ENCODE measurements at regions not wholly inside any gene's neighbourhood (a gene's known extent, or its start where the extent isn't known, plus 50 kb on each side); places are given as distances from the start of the nearest gene placed in this dataset.

DNA sequence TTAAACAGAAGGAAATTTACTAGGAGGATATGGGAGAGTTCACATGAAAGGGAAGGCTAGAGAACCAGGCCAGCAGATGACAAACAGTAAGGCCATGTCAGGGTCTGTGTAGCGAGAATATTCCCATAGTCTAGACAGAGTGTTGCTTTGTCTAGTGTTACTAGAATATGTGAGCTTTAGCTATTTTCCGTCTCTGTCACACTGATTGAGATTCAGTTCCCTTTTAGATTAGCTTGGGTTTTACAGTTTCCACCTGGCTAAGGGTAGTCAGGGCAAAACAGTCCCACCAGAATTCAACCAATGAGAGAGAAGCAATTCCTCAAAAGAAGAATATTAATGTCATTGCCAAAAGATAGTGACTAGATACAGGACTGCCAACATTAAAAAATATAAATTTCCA is 82.8 kb upstream of the MDM1 start:
- Histone ChIP-seq H3K27me3 (ENCODE audit: low read depth) (no peaks in the 10 kb centered on the region), H3K4me1 (peaks cover 2% of the 10 kb centered on the region), H3K9me3 (replicated peaks) (no peaks in the 10 kb centered on the region), H3K4me3 (no peak overlapping the region), H3K27ac (replicated peaks) (no peak overlapping the region), H3K36me3 (no peaks in the 10 kb centered on the region)
- DNase-seq, result no peak
- TF ChIP-seq, protein P1, sequence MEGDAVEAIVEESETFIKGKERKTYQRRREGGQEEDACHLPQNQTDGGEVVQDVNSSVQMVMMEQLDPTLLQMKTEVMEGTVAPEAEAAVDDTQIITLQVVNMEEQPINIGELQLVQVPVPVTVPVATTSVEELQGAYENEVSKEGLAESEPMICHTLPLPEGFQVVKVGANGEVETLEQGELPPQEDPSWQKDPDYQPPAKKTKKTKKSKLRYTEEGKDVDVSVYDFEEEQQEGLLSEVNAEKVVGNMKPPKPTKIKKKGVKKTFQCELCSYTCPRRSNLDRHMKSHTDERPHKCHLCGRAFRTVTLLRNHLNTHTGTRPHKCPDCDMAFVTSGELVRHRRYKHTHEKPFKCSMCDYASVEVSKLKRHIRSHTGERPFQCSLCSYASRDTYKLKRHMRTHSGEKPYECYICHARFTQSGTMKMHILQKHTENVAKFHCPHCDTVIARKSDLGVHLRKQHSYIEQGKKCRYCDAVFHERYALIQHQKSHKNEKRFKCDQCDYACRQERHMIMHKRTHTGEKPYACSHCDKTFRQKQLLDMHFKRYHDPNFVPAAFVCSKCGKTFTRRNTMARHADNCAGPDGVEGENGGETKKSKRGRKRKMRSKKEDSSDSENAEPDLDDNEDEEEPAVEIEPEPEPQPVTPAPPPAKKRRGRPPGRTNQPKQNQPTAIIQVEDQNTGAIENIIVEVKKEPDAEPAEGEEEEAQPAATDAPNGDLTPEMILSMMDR (IDR thresholded peaks at IDR 0.05; ENCODE audit: borderline replicate concordance), result no peak
- intact Hi-C loops (cut with micrococcal nuclease), result no loop called here

DNA sequence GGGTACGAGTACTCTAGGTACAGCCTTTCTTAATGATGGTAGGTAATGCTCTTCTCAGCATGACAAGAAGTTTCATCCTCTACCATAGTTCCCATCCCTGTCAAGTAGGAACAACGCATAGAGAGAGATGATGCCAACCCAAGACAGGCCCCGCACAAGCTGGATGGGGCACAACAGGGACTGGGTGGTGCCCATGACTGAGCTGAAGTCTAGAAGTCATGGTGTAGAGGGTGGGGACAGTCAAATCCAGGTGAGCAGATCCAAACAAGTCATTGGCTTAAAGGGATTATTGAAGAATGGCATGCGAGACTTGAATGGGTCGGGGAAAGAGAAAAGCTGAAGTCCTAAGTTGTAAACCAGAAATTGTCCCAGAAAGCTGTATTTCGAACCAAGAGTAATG is 84.2 kb upstream of the MDM1 start:
- Histone ChIP-seq H3K27me3 (ENCODE audit: low read depth) (no peaks in the 10 kb centered on the region), H3K4me1 (peaks cover 12% of the 10 kb centered on the region), H3K9me3 (replicated peaks) (no peaks in the 10 kb centered on the region), H3K36me3 (no peaks in the 10 kb centered on the region), H3K4me3 (no peak overlapping the region), H3K27ac (replicated peaks) (no peak overlapping the region)
- intact Hi-C loops (cut with micrococcal nuclease), result no loop called here
- no peak for DNase-seq
- TF ChIP-seq, protein P1 (IDR thresholded peaks at IDR 0.05; ENCODE audit: borderline replicate concordance), result no peak

DNA sequence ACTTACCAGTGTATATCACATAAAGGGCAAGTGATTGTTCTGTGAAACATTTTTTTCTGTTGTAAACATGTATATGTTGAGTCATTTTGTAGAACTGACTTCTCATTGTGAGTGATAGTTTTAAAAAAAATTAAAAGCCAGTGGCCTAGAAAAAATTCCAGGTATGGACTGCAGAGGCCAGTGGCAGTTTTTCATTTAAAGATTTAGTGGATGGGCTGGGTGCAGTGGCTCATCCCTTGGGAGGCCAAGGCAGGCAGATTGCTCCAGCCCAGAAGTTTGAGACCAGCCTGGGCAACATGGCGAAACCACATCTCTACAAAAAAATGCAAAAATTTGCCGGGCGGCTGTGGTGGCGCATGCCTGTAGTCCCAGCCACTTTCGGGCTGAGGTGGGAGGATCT is 84.7 kb upstream of the MDM1 start:
- TF ChIP-seq, protein P1 (IDR thresholded peaks at IDR 0.05; ENCODE audit: borderline replicate concordance), result no peak

DNA sequence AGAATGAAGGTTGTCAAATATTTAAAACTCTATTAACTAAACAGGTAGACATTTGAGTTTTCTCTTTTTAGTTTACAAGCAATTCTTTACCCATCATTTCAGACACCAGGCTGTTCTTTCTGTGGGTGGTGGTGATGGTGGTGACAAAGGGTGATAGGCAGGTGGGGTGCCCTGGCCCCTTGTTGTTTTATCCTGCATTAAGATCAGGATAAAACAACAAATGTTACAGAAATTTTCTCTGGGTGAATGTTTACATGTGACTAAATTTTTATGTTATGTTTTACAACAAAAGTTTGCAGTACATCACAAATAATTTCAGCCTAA is 85.9 kb upstream of the MDM1 start:
- no peaks in the 10 kb centered on the region for H3K27me3 ChIP-seq (ENCODE audit: low read depth)
- intact Hi-C loops (cut with micrococcal nuclease), result no loop called here
- H3K9me3 ChIP-seq (replicated peaks), result no peaks in the 10 kb centered on the region
- TF ChIP-seq, protein P1 (IDR thresholded peaks at IDR 0.05; ENCODE audit: borderline replicate concordance), result no peak
- no peak overlapping the region for H3K27ac ChIP-seq (replicated peaks)
- H3K4me1 ChIP-seq, result peaks cover 12% of the 10 kb centered on the region
- H3K4me3 ChIP-seq, result no peak overlapping the region
- H3K36me3 ChIP-seq, result no peaks in the 10 kb centered on the region
- no peak for DNase-seq

More for the DNA sequence above, 84.7 kb upstream of the MDM1 start:
- no peaks in the 10 kb centered on the region for H3K36me3 ChIP-seq
- H3K4me3 ChIP-seq, result no peak overlapping the region
- H3K4me1 ChIP-seq, result peaks cover 12% of the 10 kb centered on the region
- intact Hi-C loops (cut with micrococcal nuclease), result no loop called here
- no peaks in the 10 kb centered on the region for H3K27me3 ChIP-seq (ENCODE audit: low read depth)
- H3K27ac ChIP-seq (replicated peaks), result no peak overlapping the region
- no peaks in the 10 kb centered on the region for H3K9me3 ChIP-seq (replicated peaks)
- DNase-seq, result no peak

DNA sequence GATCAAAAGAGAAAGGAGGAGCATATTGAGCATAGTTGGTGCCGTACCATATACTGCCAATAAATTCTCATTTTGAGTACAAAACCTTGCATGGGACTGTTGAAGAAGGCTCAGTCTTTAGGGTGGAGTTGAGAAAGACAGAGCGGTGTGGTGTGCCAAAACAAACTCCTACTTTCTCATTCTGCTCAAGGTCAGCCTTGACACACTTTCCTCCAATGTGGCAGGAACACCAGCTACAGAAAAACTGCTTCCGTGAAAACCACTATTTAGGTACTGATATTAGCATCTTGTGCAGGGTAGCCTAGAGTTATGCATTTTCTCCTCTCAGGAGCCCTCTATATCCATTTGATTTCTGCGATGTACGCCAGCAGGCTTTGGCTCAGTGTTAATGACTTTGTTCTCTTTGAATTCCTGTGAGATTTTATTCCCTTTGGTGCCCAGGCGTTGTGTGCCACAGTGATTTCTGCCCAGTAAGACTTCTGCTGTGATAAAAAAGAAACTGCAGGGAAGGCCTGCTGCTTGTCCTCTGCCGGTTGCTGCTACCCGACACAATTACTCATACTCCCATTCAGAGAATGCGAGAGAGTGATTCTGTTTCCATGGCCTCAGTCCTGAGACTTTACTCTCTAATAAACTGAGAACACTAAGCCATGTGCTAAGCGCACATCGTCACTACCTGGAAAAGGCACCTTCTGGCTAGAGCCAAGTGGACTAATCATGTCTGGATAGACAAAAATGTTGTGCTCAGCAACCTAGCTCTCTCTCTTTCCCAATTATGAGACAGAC is 88.3 kb upstream of the MDM1 start:
- DNase-seq, result no peak
- Histone ChIP-seq H3K4me1 (peaks cover 12% of the 10 kb centered on the region), H3K4me3 (no peak overlapping the region), H3K9me3 (replicated peaks) (no peaks in the 10 kb centered on the region), H3K27me3 (ENCODE audit: low read depth) (no peaks in the 10 kb centered on the region), H3K27ac (replicated peaks) (peak overlapping the region; percentile 50), H3K36me3 (no peaks in the 10 kb centered on the region)
- TF ChIP-seq, protein P1 (IDR thresholded peaks at IDR 0.05; ENCODE audit: borderline replicate concordance), result no peak
- intact Hi-C loops (cut with micrococcal nuclease), result no loop called here

Data from left ventricle myocardium inferior (tissue), 1 donor.